Endothelial cell of umbilical vein (primary cell): ENCODE measurements at regions not wholly inside any gene's neighbourhood (a gene's known extent, or its start where the extent isn't known, plus 50 kb on each side); places are given as distances from the start of the nearest gene placed in this dataset.
A peak's percentile ranks its signal among the peaks of the same experiment; 100 is the strongest.

Experiments
- BruUV-seq: library from RNA; stranded (reverse); fragments of 400-500 nt; replicated peaks from 2 replicates; lab custom pipeline; 2021; lab: Mats Ljungman, UMichigan
- CTCF ChIA-PET: fragments of 300-600, 350-600 bp; sonication (Branson Sonifier 250); formaldehyde crosslinking; loops from one replicate; lab custom pipeline; 2021; ENCODE audit warnings: antibody characterized with exemption, inconsistent platforms; lab: Charles Lee
- POLR2A ChIA-PET: fragments of 300-600, 350-600 bp; sonication (Branson Sonifier 250); formaldehyde crosslinking; loops from one replicate; lab custom pipeline; 2021; ENCODE audit warnings: antibody characterized with exemption, inconsistent platforms; lab: Charles Lee
- DNase-seq: peaks from one replicate; pipeline ENCODE4 v3.0.0-alpha.2; 2011; ENCODE audit warnings: low read depth, low spot score
- FAIRE-seq: peaks from 2 replicates; lab custom pipeline; 2011; peaks lifted over from hg19 to GRCh38; lab: Jason Lieb, UNC
- H2AFZ ChIP-seq: 2 replicates; pipeline ENCODE4 v1.6.0; 2012; ENCODE audit warnings: low read depth, low read length, control low read depth, inconsistent platforms
- H3K27ac ChIP-seq: 2 replicates; pipeline ENCODE4 v1.5.1; 2011; ENCODE audit warnings: low read depth, mild to moderate bottlenecking, control low read depth, low read length, moderate library complexity; ENCODE audit not compliant: insufficient read depth
- H3K27me3 ChIP-seq, 2 experiments: 2 replicates each; pipeline versions ENCODE4 v1.6.0 to v1.6.1; 2011; ENCODE audit warnings: low read length in 2 of 2, mixed read lengths in 1 of 2; ENCODE audit not compliant: control insufficient read depth in 2 of 2, insufficient read depth in 2 of 2
- H3K36me3 ChIP-seq, 2 experiments: 2 replicates in 1 of 2; 3 replicates in 1 of 2; pipeline ENCODE4 v1.5.1; 2011; ENCODE audit warnings: low read length in 2 of 2, mild to moderate bottlenecking in 1 of 2, moderate library complexity in 1 of 2; ENCODE audit not compliant: control insufficient read depth in 2 of 2, insufficient read depth in 2 of 2; ENCODE audit errors: extremely low read depth in 1 of 2
- H3K4me1 ChIP-seq: 3 replicates; pipeline ENCODE4 v1.5.1; 2011; ENCODE audit warnings: mild to moderate bottlenecking, low read length; ENCODE audit not compliant: control insufficient read depth, insufficient read depth; ENCODE audit errors: extremely low read depth
- H3K4me2 ChIP-seq: 2 replicates; pipeline ENCODE4 v1.6.1; 2011; ENCODE audit warnings: low read length, control low read depth, mixed read lengths; ENCODE audit not compliant: insufficient read depth
- H3K4me3 ChIP-seq, 3 experiments: fragments of 200-600 bp in 1 of 3; sonication (generic), shearing (Covaris generic) in 1 of 3; replicated peaks in 1 of 3; 2 replicates each; pipeline ENCODE4 v1.5.1; 2011 to 2016; ENCODE audit warnings: control low read depth in 3 of 3, low read length in 3 of 3, mild to moderate bottlenecking in 2 of 3, inconsistent platforms in 1 of 3, low read depth in 1 of 3, moderate library complexity in 1 of 3; ENCODE audit not compliant: insufficient read depth in 1 of 3
- H3K79me2 ChIP-seq: 2 replicates; pipeline ENCODE4 v1.6.0; 2012; ENCODE audit warnings: low read length, inconsistent platforms; ENCODE audit not compliant: control insufficient read depth, insufficient read depth
- H3K9ac ChIP-seq: replicated peaks from 2 replicates; pipeline ENCODE3; 2011; ENCODE audit warnings: low read length, control low read depth; ENCODE audit not compliant: insufficient read depth; ENCODE audit errors: extremely low read depth
- H3K9me1 ChIP-seq: replicated peaks from 3 replicates; pipeline ENCODE4 v1.6.0; 2011; ENCODE audit warnings: mild to moderate bottlenecking, low read length; ENCODE audit not compliant: control insufficient read depth, insufficient read depth; ENCODE audit errors: extremely low read depth
- H3K9me3 ChIP-seq: replicated peaks from 2 replicates; pipeline ENCODE4 v1.5.1; 2012; ENCODE audit warnings: low read length, inconsistent platforms; ENCODE audit not compliant: control insufficient read depth, insufficient read depth
- H4K20me1 ChIP-seq: replicated peaks from 2 replicates; pipeline ENCODE3; 2011; ENCODE audit warnings: mild to moderate bottlenecking, low read length; ENCODE audit not compliant: control insufficient read depth, insufficient read depth; ENCODE audit errors: extremely low read depth
- CTCF ChIP-seq, 2 donors: IDR thresholded peaks; 1 replicate in 1 of 2; 2 replicates in 1 of 2; pipeline ENCODE4 v1.5.1; 2011; ENCODE audit warnings: low read length in 2 of 2, mild to moderate bottlenecking in 2 of 2, moderate library complexity in 2 of 2, control low read depth in 1 of 2, inconsistent platforms in 1 of 2, low read depth in 1 of 2; ENCODE audit not compliant: insufficient read depth in 1 of 2; ENCODE audit errors: extremely low read depth in 1 of 2
- EZH2 ChIP-seq: IDR thresholded peaks from 2 replicates; pipeline ENCODE4 v1.6.1; 2012; ENCODE audit warnings: borderline replicate concordance, low read depth, mild to moderate bottlenecking, moderate library complexity, low read length, inconsistent platforms; ENCODE audit not compliant: severe bottlenecking
- FOS ChIP-seq: IDR thresholded peaks from 2 replicates; pipeline ENCODE4 v1.6.1; 2011; ENCODE audit warnings: mild to moderate bottlenecking, low read length, moderate library complexity, borderline replicate concordance; ENCODE audit not compliant: insufficient read depth
- GATA2 ChIP-seq: IDR thresholded peaks from 2 replicates; pipeline ENCODE4 v1.7.0; 2011; ENCODE audit warnings: low read depth, mild to moderate bottlenecking, moderate library complexity, mixed read lengths, low read length; ENCODE audit not compliant: insufficient read length, insufficient read depth
- JUN ChIP-seq: IDR thresholded peaks from 2 replicates; pipeline ENCODE4 v1.6.1; 2011; ENCODE audit warnings: borderline replicate concordance, low read depth; ENCODE audit not compliant: insufficient read length, insufficient read depth
- MYC ChIP-seq: IDR thresholded peaks from one replicate; pipeline ENCODE4 v1.6.1; 2011; ENCODE audit warnings: mild to moderate bottlenecking, low read depth, low read length
- POLR2A ChIP-seq: IDR thresholded peaks from 2 replicates; pipeline ENCODE4 v1.6.1; 2012; ENCODE audit warnings: low read depth, mild to moderate bottlenecking, control low read depth, low read length
- POLR2AphosphoS5 ChIP-seq: IDR thresholded peaks from 2 replicates; pipeline ENCODE4 v1.6.1; 2012; ENCODE audit warnings: low read depth, mild to moderate bottlenecking, control low read depth, low read length, moderate library complexity; ENCODE audit not compliant: insufficient read depth
- dilution Hi-C: fragments of 300-500 bp; cut with MboI; formaldehyde crosslinking; loops from one replicate; pipeline ENCODE4 v1.15.0; 2019; ENCODE audit warnings: low sequenced_read_pairs; ENCODE audit not compliant: extremely low pct_ligation_motif_present
- intact Hi-C: fragments of 100-400 bp; cut with micrococcal nuclease; formaldehyde crosslinking; loops from one replicate; pipeline ENCODE4 v1.10.0; 2022
- TF ChIP-seq, protein P1 (sequence below): IDR thresholded peaks from 2 replicates; pipeline ENCODE4 v1.6.1; 2011; ENCODE audit not compliant: insufficient read depth, insufficient read length

DNA sequence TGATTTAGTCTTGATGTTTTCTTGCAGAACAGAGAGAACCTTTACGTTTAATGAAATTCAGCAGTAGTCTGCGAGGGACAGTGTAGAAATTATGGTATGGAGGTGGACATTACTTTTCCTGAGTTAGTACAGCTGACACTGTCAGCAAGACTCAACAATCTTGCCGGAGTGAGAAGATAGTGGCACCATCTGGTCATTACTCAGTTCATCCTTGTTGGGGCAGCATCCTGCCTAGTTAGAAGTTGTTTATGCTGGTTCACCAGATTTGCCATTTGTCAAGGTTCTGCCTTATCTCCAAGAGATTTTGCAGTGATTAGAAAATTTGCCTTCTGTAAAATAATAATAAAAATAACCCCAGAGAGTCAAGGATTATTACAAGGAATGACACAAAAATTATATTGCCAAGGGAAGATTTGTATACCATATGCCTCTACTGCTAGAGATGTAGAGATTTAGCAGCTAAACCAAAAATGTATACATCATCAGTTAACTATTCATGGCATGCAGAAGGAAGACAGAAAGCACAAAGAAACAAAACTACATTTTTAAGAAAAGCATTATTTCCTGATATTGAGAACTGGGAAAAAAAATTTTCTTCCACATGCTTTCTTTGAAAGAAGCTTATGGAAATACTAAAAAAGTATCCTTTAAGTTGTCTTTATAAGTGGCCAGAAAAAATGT is 1967.4 kb downstream of the NCAM2 start:
- Histone ChIP-seq H2AFZ (peak overlapping the region; percentile 26), H3K27me3 (no peaks in the 10 kb centered on the region), H3K27ac (no peak overlapping the region), H3K9ac (no peak overlapping the region), H3K4me2 (no peak overlapping the region), H3K79me2 (no peaks in the 10 kb centered on the region), H3K4me1 (no peaks in the 10 kb centered on the region), H3K9me3 (no peaks in the 10 kb centered on the region), H3K4me3 (no peak overlapping the region), H3K36me3 (no peaks in the 10 kb centered on the region), H4K20me1 (no peaks in the 10 kb centered on the region), H3K9me1 (no peaks in the 10 kb centered on the region)
- intact Hi-C loops, result loop anchor here (5.0 kb wide), 1 partner anchor 63 kb away; no protein-coding TSS in a partner anchor
- FAIRE-seq (no peak), DNase-seq (peak; percentile 23)
- dilution Hi-C loops, result no loop called here
- TF ChIP-seq, protein P1, sequence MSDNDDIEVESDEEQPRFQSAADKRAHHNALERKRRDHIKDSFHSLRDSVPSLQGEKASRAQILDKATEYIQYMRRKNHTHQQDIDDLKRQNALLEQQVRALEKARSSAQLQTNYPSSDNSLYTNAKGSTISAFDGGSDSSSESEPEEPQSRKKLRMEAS, result no peak
- no peak for TF ChIP-seq GATA2
- no peak for TF ChIP-seq FOS
- TF ChIP-seq POLR2AphosphoS5, result no peak
- no peak for TF ChIP-seq MYC
- TF ChIP-seq CTCF (IDR thresholded peaks at IDR 0.05; ENCODE audit: extremely low read depth in 1 of 2, insufficient read depth in 1 of 2, low read depth in 1 of 2, low read length in 2 of 2), result no peak
- TF ChIP-seq POLR2A, result no peak
- TF ChIP-seq EZH2, result no peak
- no peak for TF ChIP-seq JUN
- CTCF ChIA-PET, result interaction anchor here (1.0 to 1.4 kb wide), 3 partner anchors 10 to 174 kb away, joined by 3 to 5 read pairs (median 3); no protein-coding TSS in a partner anchor
- BruUV-seq, result no TSS peak
- POLR2A ChIA-PET, result no interaction called here
